HG02884 (cell line): ENCODE measurements at regions not wholly inside any gene's neighbourhood (a gene's known extent, or its start where the extent isn't known, plus 50 kb on each side); places are given as distances from the start of the nearest gene placed in this dataset.

Experiments used
- ATAC-seq: cut with Tn5 transposase; IDR thresholded peaks from one replicate; pipeline ENCODE4 v1.9.1; 2021; ENCODE audit warnings: mild to moderate bottlenecking, moderate library complexity; ENCODE audit not compliant: unreplicated experiment

- no peak for ATAC-seq
Observed at GRCh38 chr12:65758401-65758800, 65.9 kb upstream of the HMGA2 start.

DNA sequence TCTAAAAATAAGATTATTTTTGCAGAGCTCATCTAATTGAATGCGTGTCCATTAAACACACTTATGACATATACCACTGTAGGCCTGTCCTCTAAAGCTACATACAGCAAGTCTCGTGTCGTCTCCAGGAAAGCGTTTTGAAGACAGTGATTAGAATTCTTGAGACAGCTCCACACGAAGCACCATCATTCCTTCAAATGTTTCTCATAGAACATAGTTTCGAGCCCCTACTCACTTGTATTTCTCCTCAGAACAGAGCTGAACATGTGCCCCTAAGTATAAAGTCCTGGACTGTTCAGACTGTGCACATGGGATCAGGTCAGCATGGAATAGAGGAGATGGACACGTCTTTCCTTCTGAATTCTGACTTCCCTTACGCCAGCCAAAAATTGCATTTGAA lies 64.5 kb upstream of the HMGA2 start:
- ATAC-seq: no peak

DNA sequence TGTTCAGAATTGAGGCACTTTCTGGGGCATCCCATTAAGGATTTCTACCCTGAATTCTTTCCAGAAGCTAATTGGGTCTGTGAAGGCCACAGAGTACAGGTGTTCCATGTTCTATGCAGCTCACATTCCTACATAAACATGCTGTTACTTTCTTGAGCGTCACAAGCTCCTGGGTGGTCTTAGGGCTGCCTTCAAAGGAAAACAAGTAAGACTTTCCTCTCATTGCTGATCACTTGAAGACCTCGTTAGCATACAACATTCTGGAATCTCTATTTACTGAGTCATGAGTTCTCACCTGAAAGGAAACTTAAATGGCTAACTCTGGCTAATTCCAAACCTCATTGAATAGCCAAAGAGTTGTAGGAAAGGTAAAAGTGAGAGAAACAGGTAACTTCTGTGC lies 63.0 kb upstream of the HMGA2 start:
- ATAC-seq: no peak

GRCh38 chr12:65764325-65764724 lies 60.0 kb upstream of the HMGA2 start:
- ATAC-seq: no peak

DNA sequence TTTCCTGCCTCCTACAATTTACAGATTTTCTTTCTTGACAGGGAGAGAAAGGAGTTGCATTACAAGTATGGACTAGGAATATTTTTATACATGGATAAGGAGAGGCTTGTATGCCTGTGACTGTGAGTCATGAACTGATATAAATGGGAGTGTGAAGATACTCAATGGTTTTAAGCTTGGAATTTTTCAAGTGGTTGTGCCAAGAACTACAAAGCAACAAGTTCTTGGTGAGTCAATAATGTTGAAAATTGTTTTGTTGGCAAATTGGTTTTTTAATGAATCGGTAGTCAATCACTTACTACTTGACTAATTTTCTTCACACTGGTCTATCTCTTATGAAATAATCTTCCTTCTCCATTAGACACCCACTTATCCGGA lies 58.9 kb upstream of the HMGA2 start:
- no peak for ATAC-seq

DNA sequence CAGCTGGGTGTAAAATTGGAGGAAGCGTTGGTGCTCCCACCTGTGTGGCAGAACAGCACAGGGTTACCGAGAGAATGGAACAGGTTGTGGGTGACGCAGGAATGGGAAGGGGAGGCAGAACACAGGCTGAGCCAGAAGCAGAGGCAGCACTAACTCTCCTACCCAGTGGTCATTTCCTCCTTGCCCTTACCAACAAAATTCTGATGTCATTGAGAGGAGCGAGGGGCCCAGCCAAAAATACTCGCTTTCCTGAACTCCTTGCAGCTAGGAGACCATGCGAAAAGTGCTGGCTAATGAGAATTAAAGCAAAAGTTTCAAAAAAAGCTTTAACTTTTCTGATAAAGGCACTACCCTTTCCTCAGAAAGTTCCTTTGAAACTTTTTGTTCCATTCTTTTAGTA lies 54.4 kb upstream of the HMGA2 start:
- ATAC-seq: no peak
